K562 (cell line): ENCODE measurements at regions not wholly inside any gene's neighbourhood (a gene's known extent, or its start where the extent isn't known, plus 50 kb on each side); places are given as distances from the start of the nearest gene placed in this dataset.

Experiments used
- CBX5 ChIP-seq: IDR thresholded peaks from 2 replicates; pipeline ENCODE4 v1.6.1; 2014; ENCODE audit warnings: low read depth, borderline replicate concordance
- CGGBP1 ChIP-seq: fragments of 250-450 bp; sonication (Bioruptor Pico); IDR thresholded peaks from 2 replicates; pipeline ENCODE4 v1.9.0; 2021; ENCODE audit warnings: mild to moderate bottlenecking
- CREB1 ChIP-seq, 2 experiments: sonication (generic) in 1 of 2; formaldehyde crosslinking in 1 of 2; IDR thresholded peaks; 2 replicates each; pipeline versions ENCODE4 v1.6.1 to v1.8.0; 2012 to 2022; ENCODE audit warnings: inconsistent platforms in 1 of 2, mild to moderate bottlenecking in 1 of 2, missing genetic modification reagents in 1 of 2, moderate library complexity in 1 of 2
- FOXK2 ChIP-seq, 2 experiments: fragments of 450-650 bp; IDR thresholded peaks in 1 of 2; conservative IDR thresholded peaks in 1 of 2; 2 replicates each; pipeline ENCODE4 v1.6.1; 2016; ENCODE audit warnings: low read depth in 2 of 2, mild to moderate bottlenecking in 1 of 2
- HNRNPUL1 ChIP-seq: fragments of 200-400 bp; formaldehyde crosslinking; IDR thresholded peaks from 2 replicates; pipeline ENCODE4 v1.6.1; 2017; ENCODE audit warnings: low read length
- NONO ChIP-seq, 2 experiments: fragments of 200-400 bp in 1 of 2; fragments of 450-650 bp in 1 of 2; formaldehyde crosslinking in 1 of 2; IDR thresholded peaks; 2 replicates each; pipeline ENCODE4 v1.6.1; 2017; ENCODE audit warnings: low read depth in 2 of 2, mild to moderate bottlenecking in 2 of 2, moderate library complexity in 2 of 2, low read length in 1 of 2
- PCBP1 ChIP-seq: fragments of 200-400 bp; formaldehyde crosslinking; IDR thresholded peaks from 2 replicates; pipeline ENCODE4 v1.6.1; 2018; ENCODE audit warnings: mild to moderate bottlenecking, low read depth, low read length; ENCODE audit not compliant: poor library complexity, severe bottlenecking
- RFX1 ChIP-seq: fragments of 450-650 bp; IDR thresholded peaks from 2 replicates; pipeline ENCODE4 v1.6.1; 2016; ENCODE audit warnings: mild to moderate bottlenecking, moderate library complexity
- ZFP36 ChIP-seq: fragments of 150-350 bp; IDR thresholded peaks from 2 replicates; pipeline ENCODE4 v1.6.1; 2018; ENCODE audit warnings: low read length, low read depth; ENCODE audit not compliant: partially characterized antibody
- ZNF12 ChIP-seq: sonication (generic); formaldehyde crosslinking; IDR thresholded peaks from 2 replicates; pipeline ENCODE4 v1.4.0; 2020; ENCODE audit warnings: mild to moderate bottlenecking, missing genetic modification reagents
- ZNF174 ChIP-seq: fragments of 250-450 bp; sonication (Bioruptor Pico); IDR thresholded peaks from 2 replicates; pipeline ENCODE4 v1.4.0; 2020; ENCODE audit warnings: mild to moderate bottlenecking
- ZSCAN29 ChIP-seq: fragments of 450-650 bp; IDR thresholded peaks from 2 replicates; pipeline ENCODE4 v1.6.1; 2017
- TF ChIP-seq, protein P1 (sequence below): fragments of 450-650 bp; IDR thresholded peaks from 2 replicates; pipeline ENCODE4 v1.6.1; 2016; ENCODE audit warnings: borderline replicate concordance
- TF ChIP-seq, protein P2 (sequence below): fragments of 450-650 bp; IDR thresholded peaks from 2 replicates; pipeline ENCODE4 v1.6.1; 2016; ENCODE audit warnings: low read depth, mild to moderate bottlenecking, moderate library complexity
- TF ChIP-seq, protein P3 (sequence below): fragments of 200-800 bp; sonication (Bioruptor generic); IDR thresholded peaks from 2 replicates; pipeline ENCODE4 v1.6.1; 2017; ENCODE audit warnings: missing genetic modification characterization, missing compliant biosample characterization
- TF ChIP-seq, protein P4 (sequence below): sonication (generic); formaldehyde crosslinking; IDR thresholded peaks from 2 replicates; pipeline ENCODE4 v1.8.0; 2022; ENCODE audit warnings: mild to moderate bottlenecking, missing genetic modification reagents
- TF ChIP-seq, protein P5 (sequence below): sonication (generic); formaldehyde crosslinking; IDR thresholded peaks from 2 replicates; pipeline ENCODE4 v1.5.0; 2020; ENCODE audit warnings: missing genetic modification reagents

DNA sequence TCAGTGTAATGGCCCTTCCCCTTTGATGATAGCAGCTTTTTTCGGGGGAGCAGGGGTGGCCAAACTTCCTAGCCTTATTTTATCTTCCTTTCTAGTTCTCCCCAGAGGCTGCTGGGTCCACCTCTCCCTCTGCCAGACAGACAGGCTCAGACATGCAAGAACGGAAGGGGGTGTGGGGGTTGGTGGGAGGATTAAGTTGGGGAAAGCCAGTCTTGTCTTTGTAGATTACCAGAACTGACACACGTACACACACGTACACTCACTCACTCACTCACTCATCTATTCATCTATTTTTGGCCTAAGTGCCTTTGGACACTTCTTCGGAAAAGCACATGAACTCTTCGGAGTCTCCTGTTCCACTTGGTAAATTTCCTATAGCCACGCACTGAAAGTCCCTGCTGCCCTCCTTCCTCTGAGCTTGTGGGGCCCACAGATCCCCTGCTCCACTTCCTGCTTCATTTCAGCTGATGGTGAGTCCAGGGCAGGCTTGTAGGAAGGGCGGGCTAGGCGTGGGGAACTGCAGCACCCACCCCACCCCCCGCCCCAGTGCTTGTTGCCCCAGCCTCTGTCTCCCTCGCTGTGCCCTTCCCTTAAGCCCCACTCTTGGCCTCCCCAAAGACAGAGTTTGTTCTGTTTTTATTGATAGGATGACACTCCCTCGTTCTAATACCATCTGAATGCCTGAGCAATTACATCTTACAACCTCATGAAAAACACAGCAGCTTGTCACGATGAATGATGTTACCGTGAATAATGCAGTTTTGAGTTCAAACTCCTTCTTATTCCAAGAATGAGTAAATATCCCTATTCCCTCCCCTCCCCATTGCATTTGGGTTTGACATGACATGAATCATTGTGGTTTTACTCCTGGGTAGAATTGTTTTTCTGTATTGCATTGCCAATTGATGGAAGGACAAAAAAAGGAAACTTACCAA, 60.7 kb upstream of the ATP5PO start (continued):
- TF ChIP-seq, protein P1, sequence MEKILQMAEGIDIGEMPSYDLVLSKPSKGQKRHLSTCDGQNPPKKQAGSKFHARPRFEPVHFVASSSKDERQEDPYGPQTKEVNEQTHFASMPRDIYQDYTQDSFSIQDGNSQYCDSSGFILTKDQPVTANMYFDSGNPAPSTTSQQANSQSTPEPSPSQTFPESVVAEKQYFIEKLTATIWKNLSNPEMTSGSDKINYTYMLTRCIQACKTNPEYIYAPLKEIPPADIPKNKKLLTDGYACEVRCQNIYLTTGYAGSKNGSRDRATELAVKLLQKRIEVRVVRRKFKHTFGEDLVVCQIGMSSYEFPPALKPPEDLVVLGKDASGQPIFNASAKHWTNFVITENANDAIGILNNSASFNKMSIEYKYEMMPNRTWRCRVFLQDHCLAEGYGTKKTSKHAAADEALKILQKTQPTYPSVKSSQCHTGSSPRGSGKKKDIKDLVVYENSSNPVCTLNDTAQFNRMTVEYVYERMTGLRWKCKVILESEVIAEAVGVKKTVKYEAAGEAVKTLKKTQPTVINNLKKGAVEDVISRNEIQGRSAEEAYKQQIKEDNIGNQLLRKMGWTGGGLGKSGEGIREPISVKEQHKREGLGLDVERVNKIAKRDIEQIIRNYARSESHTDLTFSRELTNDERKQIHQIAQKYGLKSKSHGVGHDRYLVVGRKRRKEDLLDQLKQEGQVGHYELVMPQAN, result no peak
- TF ChIP-seq CBX5 (no peak), ZNF12 (CRISPR knock-in tag) (no peak), CGGBP1 (CRISPR knock-in tag) (no peak), RFX1 (no peak), ZFP36 (no peak), HNRNPUL1 (no peak), PCBP1 (no peak), FOXK2 (conservative IDR thresholded peaks at IDR 0.05 in 1 of 2, IDR thresholded peaks at IDR 0.05 in 1 of 2; ENCODE audit: low read depth in 2 of 2) (no peak; a peak in 2 of 4 replicates), ZSCAN29 (no peak), NONO (IDR thresholded peaks at IDR 0.05; ENCODE audit: low read depth in 2 of 2, low read length in 1 of 2) (no peak), ZNF174 (no peak), CREB1 (IDR thresholded peaks at IDR 0.05) (no peak), CREB1 (CRISPR knock-in tag; IDR thresholded peaks at IDR 0.05) (no peak)
- TF ChIP-seq, protein P2, sequence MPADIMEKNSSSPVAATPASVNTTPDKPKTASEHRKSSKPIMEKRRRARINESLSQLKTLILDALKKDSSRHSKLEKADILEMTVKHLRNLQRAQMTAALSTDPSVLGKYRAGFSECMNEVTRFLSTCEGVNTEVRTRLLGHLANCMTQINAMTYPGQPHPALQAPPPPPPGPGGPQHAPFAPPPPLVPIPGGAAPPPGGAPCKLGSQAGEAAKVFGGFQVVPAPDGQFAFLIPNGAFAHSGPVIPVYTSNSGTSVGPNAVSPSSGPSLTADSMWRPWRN, result no peak
- TF ChIP-seq, protein P3, sequence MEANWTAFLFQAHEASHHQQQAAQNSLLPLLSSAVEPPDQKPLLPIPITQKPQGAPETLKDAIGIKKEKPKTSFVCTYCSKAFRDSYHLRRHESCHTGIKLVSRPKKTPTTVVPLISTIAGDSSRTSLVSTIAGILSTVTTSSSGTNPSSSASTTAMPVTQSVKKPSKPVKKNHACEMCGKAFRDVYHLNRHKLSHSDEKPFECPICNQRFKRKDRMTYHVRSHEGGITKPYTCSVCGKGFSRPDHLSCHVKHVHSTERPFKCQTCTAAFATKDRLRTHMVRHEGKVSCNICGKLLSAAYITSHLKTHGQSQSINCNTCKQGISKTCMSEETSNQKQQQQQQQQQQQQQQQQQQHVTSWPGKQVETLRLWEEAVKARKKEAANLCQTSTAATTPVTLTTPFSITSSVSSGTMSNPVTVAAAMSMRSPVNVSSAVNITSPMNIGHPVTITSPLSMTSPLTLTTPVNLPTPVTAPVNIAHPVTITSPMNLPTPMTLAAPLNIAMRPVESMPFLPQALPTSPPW, result peak; percentile 75
- TF ChIP-seq, protein P4, sequence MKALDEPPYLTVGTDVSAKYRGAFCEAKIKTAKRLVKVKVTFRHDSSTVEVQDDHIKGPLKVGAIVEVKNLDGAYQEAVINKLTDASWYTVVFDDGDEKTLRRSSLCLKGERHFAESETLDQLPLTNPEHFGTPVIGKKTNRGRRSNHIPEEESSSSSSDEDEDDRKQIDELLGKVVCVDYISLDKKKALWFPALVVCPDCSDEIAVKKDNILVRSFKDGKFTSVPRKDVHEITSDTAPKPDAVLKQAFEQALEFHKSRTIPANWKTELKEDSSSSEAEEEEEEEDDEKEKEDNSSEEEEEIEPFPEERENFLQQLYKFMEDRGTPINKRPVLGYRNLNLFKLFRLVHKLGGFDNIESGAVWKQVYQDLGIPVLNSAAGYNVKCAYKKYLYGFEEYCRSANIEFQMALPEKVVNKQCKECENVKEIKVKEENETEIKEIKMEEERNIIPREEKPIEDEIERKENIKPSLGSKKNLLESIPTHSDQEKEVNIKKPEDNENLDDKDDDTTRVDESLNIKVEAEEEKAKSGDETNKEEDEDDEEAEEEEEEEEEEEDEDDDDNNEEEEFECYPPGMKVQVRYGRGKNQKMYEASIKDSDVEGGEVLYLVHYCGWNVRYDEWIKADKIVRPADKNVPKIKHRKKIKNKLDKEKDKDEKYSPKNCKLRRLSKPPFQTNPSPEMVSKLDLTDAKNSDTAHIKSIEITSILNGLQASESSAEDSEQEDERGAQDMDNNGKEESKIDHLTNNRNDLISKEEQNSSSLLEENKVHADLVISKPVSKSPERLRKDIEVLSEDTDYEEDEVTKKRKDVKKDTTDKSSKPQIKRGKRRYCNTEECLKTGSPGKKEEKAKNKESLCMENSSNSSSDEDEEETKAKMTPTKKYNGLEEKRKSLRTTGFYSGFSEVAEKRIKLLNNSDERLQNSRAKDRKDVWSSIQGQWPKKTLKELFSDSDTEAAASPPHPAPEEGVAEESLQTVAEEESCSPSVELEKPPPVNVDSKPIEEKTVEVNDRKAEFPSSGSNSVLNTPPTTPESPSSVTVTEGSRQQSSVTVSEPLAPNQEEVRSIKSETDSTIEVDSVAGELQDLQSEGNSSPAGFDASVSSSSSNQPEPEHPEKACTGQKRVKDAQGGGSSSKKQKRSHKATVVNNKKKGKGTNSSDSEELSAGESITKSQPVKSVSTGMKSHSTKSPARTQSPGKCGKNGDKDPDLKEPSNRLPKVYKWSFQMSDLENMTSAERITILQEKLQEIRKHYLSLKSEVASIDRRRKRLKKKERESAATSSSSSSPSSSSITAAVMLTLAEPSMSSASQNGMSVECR, result peak; percentile 73
- TF ChIP-seq, protein P5, sequence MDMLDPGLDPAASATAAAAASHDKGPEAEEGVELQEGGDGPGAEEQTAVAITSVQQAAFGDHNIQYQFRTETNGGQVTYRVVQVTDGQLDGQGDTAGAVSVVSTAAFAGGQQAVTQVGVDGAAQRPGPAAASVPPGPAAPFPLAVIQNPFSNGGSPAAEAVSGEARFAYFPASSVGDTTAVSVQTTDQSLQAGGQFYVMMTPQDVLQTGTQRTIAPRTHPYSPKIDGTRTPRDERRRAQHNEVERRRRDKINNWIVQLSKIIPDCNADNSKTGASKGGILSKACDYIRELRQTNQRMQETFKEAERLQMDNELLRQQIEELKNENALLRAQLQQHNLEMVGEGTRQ (CRISPR knock-in tag), result no peak
